HuH-7.5 (cell line): ENCODE measurements at regions not wholly inside any gene's neighbourhood (a gene's known extent, or its start where the extent isn't known, plus 50 kb on each side); places are given as distances from the start of the nearest gene placed in this dataset.

ENCODE experiments used
- DNase-seq: peaks from one replicate; pipeline ENCODE4 v3.0.0; 2011; ENCODE audit warnings: low spot score

- no peak for DNase-seq
Observed at GRCh38 chr15:35727627-35728026, 181.7 kb upstream of the DPH6 start.

- peak; percentile 15 for DNase-seq
Observed at GRCh38 chr15:35728219-35728940, 182.4 kb upstream of the DPH6 start.

- DNase-seq: peak; percentile 19
Observed at GRCh38 chr15:35736150-35736549, 190.2 kb upstream of the DPH6 start.

GRCh38 chr15:35737441-35737840 lies 191.5 kb upstream of the DPH6 start:
- no peak for DNase-seq

- DNase-seq: no peak
Observed at GRCh38 chr15:35738370-35738769, 192.4 kb upstream of the DPH6 start.

GRCh38 chr15:35740761-35741160 lies 194.8 kb upstream of the DPH6 start:
- DNase-seq: no peak

GRCh38 chr15:35741395-35741794 lies 195.4 kb upstream of the DPH6 start:
- DNase-seq: no peak

- DNase-seq: no peak
Observed at GRCh38 chr15:35741881-35742280, 195.9 kb upstream of the DPH6 start.

GRCh38 chr15:35743321-35743720 lies 197.4 kb upstream of the DPH6 start:
- DNase-seq: no peak

GRCh38 chr15:35746121-35746520 lies 200.2 kb upstream of the DPH6 start:
- no peak for DNase-seq

- DNase-seq: no peak
Observed at GRCh38 chr15:35748105-35748504, 202.1 kb upstream of the DPH6 start.

GRCh38 chr15:35750051-35750450 lies 204.1 kb upstream of the DPH6 start:
- no peak for DNase-seq

- peak; percentile 13 for DNase-seq
Observed at GRCh38 chr15:35751413-35752133, 205.6 kb upstream of the DPH6 start.

GRCh38 chr15:35752134-35752466 lies 206.1 kb upstream of the DPH6 start:
- DNase-seq: no peak

GRCh38 chr15:35753486-35753885 lies 207.5 kb upstream of the DPH6 start:
- no peak for DNase-seq

GRCh38 chr15:35755237-35755802 lies 209.4 kb upstream of the DPH6 start:
- no peak for DNase-seq

- DNase-seq: no peak
Observed at GRCh38 chr15:35756623-35757022, 210.7 kb upstream of the DPH6 start.

- no peak for DNase-seq
Observed at GRCh38 chr15:35757361-35757760, 211.4 kb upstream of the DPH6 start.

GRCh38 chr15:35757765-35758164 lies 211.8 kb upstream of the DPH6 start:
- DNase-seq: no peak

GRCh38 chr15:35764661-35765519 lies 218.9 kb upstream of the DPH6 start:
- DNase-seq: no peak

GRCh38 chr15:35768949-35769348 lies 223.0 kb upstream of the DPH6 start:
- no peak for DNase-seq

- DNase-seq: no peak
Observed at GRCh38 chr15:35769656-35770055, 223.7 kb upstream of the DPH6 start.
